ENCODE measurements at regions not wholly inside any gene's neighbourhood (a gene's known extent, or its start where the extent isn't known, plus 50 kb on each side); places are given as distances from the start of the nearest gene placed in this dataset.
A peak's percentile ranks its signal among the peaks of the same experiment; 100 is the strongest.

GRCh38 chr17:72408641-72409040, 287.8 kb downstream of the SOX9 start:
- no peak for DNase-seq (ENCODE audit: low read depth)

GRCh38 chr17:72409405-72410002, 288.7 kb downstream of the SOX9 start:
- DNase-seq (ENCODE audit: low read depth): no peak

GRCh38 chr17:72411124-72411563, 290.3 kb downstream of the SOX9 start:
- no peak for DNase-seq (ENCODE audit: low read depth)

- no peak for DNase-seq (ENCODE audit: low read depth)
These were observed 291.8 kb downstream of the SOX9 start for GRCh38 chr17:72412650-72413076.

GRCh38 chr17:72413077-72414031, 292.5 kb downstream of the SOX9 start:
- no peak for DNase-seq (ENCODE audit: low read depth)

GRCh38 chr17:72414032-72414396, 293.2 kb downstream of the SOX9 start:
- no peak for DNase-seq (ENCODE audit: low read depth)

GRCh38 chr17:72414967-72415853, 294.4 kb downstream of the SOX9 start:
- DNase-seq (ENCODE audit: low read depth): no peak

- DNase-seq (ENCODE audit: low read depth): peak; percentile 53
These were observed 295.3 kb downstream of the SOX9 start for GRCh38 chr17:72416054-72416675.

- DNase-seq (ENCODE audit: low read depth): no peak
These were observed 296.1 kb downstream of the SOX9 start for GRCh38 chr17:72416905-72417304.

- DNase-seq (ENCODE audit: low read depth): no peak
These were observed 296.8 kb downstream of the SOX9 start for GRCh38 chr17:72417627-72418026.

- peak; percentile 32 for DNase-seq (ENCODE audit: low read depth)
These were observed 299.3 kb downstream of the SOX9 start for GRCh38 chr17:72419866-72420774.

GRCh38 chr17:72420775-72421127, 299.9 kb downstream of the SOX9 start:
- DNase-seq (ENCODE audit: low read depth): no peak

- DNase-seq (ENCODE audit: low read depth): peak; percentile 99
These were observed 300.6 kb downstream of the SOX9 start for GRCh38 chr17:72421128-72422092.

GRCh38 chr17:72422204-72422504, 301.3 kb downstream of the SOX9 start:
- DNase-seq (ENCODE audit: low read depth): no peak

- DNase-seq (ENCODE audit: low read depth): peak; percentile 100
These were observed 301.9 kb downstream of the SOX9 start for GRCh38 chr17:72422505-72423285.

- DNase-seq (ENCODE audit: low read depth): no peak
These were observed 302.4 kb downstream of the SOX9 start for GRCh38 chr17:72423286-72423589.

- no peak for DNase-seq (ENCODE audit: low read depth)
These were observed 302.9 kb downstream of the SOX9 start for GRCh38 chr17:72423718-72424117.

GRCh38 chr17:72424505-72425117, 303.8 kb downstream of the SOX9 start:
- no peak for DNase-seq (ENCODE audit: low read depth)
